H1 (cell line): ENCODE measurements at regions not wholly inside any gene's neighbourhood (a gene's known extent, or its start where the extent isn't known, plus 50 kb on each side); places are given as distances from the start of the nearest gene placed in this dataset.

Experiments
- CTCF ChIA-PET: fragments of 300-600 bp; sonication (Branson Sonifier 250); formaldehyde crosslinking; loops from one replicate; lab custom pipeline; 2021; ENCODE audit not compliant: partially characterized antibody; lab: Charles Lee
- POLR2A ChIA-PET: fragments of 300-600 bp; sonication (Branson Sonifier 250); formaldehyde crosslinking; loops from one replicate; lab custom pipeline; 2021; ENCODE audit warnings: inconsistent platforms; ENCODE audit not compliant: partially characterized antibody; lab: Charles Lee
- DNase-seq, 2 experiments: peaks; one replicate each; pipeline versions ENCODE4 v3.0.0 to v3.0.0-alpha.2; 2010 to 2022; ENCODE audit warnings: low spot score in 2 of 2, low read depth in 1 of 2, mixed read lengths in 1 of 2
- FAIRE-seq: peaks from 2 replicates; lab custom pipeline; 2011; peaks lifted over from hg19 to GRCh38; lab: Jason Lieb, UNC
- H2AFZ ChIP-seq: 2 replicates; pipeline ENCODE4 v1.8.1; 2012; ENCODE audit warnings: low read length, inconsistent platforms
- H2AK5ac ChIP-seq: 2 replicates; pipeline ENCODE4 v1.6.1; 2013; ENCODE audit warnings: low read depth, low read length
- H2BK120ac ChIP-seq: replicated peaks from 2 replicates; pipeline ENCODE3; 2013; ENCODE audit warnings: low read depth, low read length, inconsistent platforms
- H2BK12ac ChIP-seq: 2 replicates; pipeline ENCODE4 v1.6.1; 2013; ENCODE audit warnings: low read depth, low read length
- H2BK15ac ChIP-seq: 2 replicates; pipeline ENCODE4 v1.6.1; 2013; ENCODE audit warnings: low read length
- H2BK20ac ChIP-seq: 2 replicates; pipeline ENCODE4 v1.6.1; 2013; ENCODE audit warnings: low read length
- H2BK5ac ChIP-seq: 2 replicates; pipeline ENCODE4 v1.6.1; 2013; ENCODE audit warnings: low read depth, low read length
- H3K14ac ChIP-seq: 2 replicates; pipeline ENCODE4 v1.6.1; 2013; ENCODE audit warnings: inconsistent platforms; ENCODE audit not compliant: insufficient read length
- H3K18ac ChIP-seq: 2 replicates; pipeline ENCODE4 v1.6.1; 2013; ENCODE audit warnings: low read length; ENCODE audit errors: extremely low read depth
- H3K23ac ChIP-seq: 2 replicates; pipeline ENCODE4 v1.6.1; 2013; ENCODE audit warnings: inconsistent platforms; ENCODE audit not compliant: insufficient read length
- H3K23me2 ChIP-seq: 2 replicates; pipeline ENCODE4 v1.6.1; 2013; ENCODE audit warnings: low read depth, low read length
- H3K27ac ChIP-seq: 2 replicates; pipeline ENCODE4 v1.6.1; 2011; ENCODE audit warnings: low read depth, low read length, inconsistent platforms
- H3K27me3 ChIP-seq, 4 experiments: replicated peaks in 1 of 4; 1 replicate in 1 of 4; 2 replicates in 3 of 4; pipeline versions ENCODE4 v1.6.1 to v1.8.1; 2011 to 2013; ENCODE audit warnings: low read length in 3 of 4, mild to moderate bottlenecking in 3 of 4, inconsistent platforms in 2 of 4, mixed read lengths in 2 of 4, moderate library complexity in 1 of 4; ENCODE audit not compliant: control insufficient read depth in 3 of 4, insufficient read depth in 3 of 4; ENCODE audit errors: extremely low read depth in 1 of 4
- H3K36me3 ChIP-seq, 4 experiments: 2 replicates each; pipeline versions ENCODE4 v1.6.1 to v1.8.1; 2011 to 2013; ENCODE audit warnings: mild to moderate bottlenecking in 4 of 4, low read length in 3 of 4, moderate library complexity in 2 of 4, control low read depth in 1 of 4, inconsistent platforms in 1 of 4; ENCODE audit not compliant: insufficient read depth in 4 of 4, control insufficient read depth in 2 of 4
- H3K4ac ChIP-seq: replicated peaks from 2 replicates; pipeline ENCODE3; 2013; ENCODE audit warnings: low read length, low read depth, mixed read lengths, inconsistent platforms; ENCODE audit not compliant: insufficient read length
- H3K4me1 ChIP-seq, 4 experiments: replicated peaks in 1 of 4; 1 replicate in 1 of 4; 2 replicates in 3 of 4; pipeline versions ENCODE4 v1.6.1 to v1.8.1; 2011 to 2013; ENCODE audit warnings: low read length in 3 of 4, inconsistent platforms in 2 of 4, mixed read lengths in 1 of 4; ENCODE audit not compliant: insufficient read depth in 4 of 4, control insufficient read depth in 3 of 4
- H3K4me2 ChIP-seq, 2 experiments: 2 replicates each; pipeline versions ENCODE4 v1.6.1 to v1.8.1; 2011 to 2013; ENCODE audit warnings: low read depth in 2 of 2, low read length in 2 of 2, control low read depth in 1 of 2, inconsistent platforms in 1 of 2, mild to moderate bottlenecking in 1 of 2; ENCODE audit not compliant: insufficient read depth in 1 of 2
- H3K4me3 ChIP-seq, 4 experiments: fragments of 200-600, 300-600 bp in 1 of 4; sonication (generic), shearing (Covaris generic), sonication (Bioruptor Twin) in 1 of 4; 2 replicates each; pipeline versions ENCODE4 v1.5.1 to v1.8.1; 2011 to 2016; ENCODE audit warnings: low read length in 4 of 4, low read depth in 3 of 4, control low read depth in 2 of 4, inconsistent platforms in 2 of 4, mild to moderate bottlenecking in 2 of 4, mixed read lengths in 1 of 4, moderate library complexity in 1 of 4; ENCODE audit not compliant: insufficient read depth in 2 of 4; ENCODE audit errors: extremely low read depth in 1 of 4
- H3K56ac ChIP-seq: replicated peaks from 2 replicates; pipeline ENCODE3; 2013; ENCODE audit warnings: low read depth, mild to moderate bottlenecking, mixed read lengths, low read length, inconsistent platforms; ENCODE audit not compliant: insufficient read length
- H3K79me1 ChIP-seq: 2 replicates; pipeline ENCODE4 v1.6.1; 2013; ENCODE audit warnings: low read depth, low read length, control low read depth
- H3K79me2 ChIP-seq, 2 experiments: 2 replicates each; pipeline versions ENCODE4 v1.6.1 to v1.8.1; 2012 to 2013; ENCODE audit warnings: low read length in 2 of 2, mild to moderate bottlenecking in 2 of 2, inconsistent platforms in 1 of 2; ENCODE audit not compliant: insufficient read depth in 2 of 2, control insufficient read depth in 1 of 2
- H3K9ac ChIP-seq, 4 experiments: replicated peaks in 1 of 4; 1 replicate in 1 of 4; 2 replicates in 3 of 4; pipeline versions ENCODE4 v1.6.1 to v1.8.1; 2011 to 2013; ENCODE audit warnings: low read depth in 3 of 4, low read length in 3 of 4, control low read depth in 2 of 4, mild to moderate bottlenecking in 2 of 4, moderate library complexity in 2 of 4, inconsistent platforms in 1 of 4; ENCODE audit errors: extremely low read depth in 1 of 4
- H3K9me3 ChIP-seq, 2 experiments: 2 replicates each; pipeline versions ENCODE4 v1.6.1 to v1.8.1; 2012 to 2013; ENCODE audit warnings: mild to moderate bottlenecking in 2 of 2, moderate library complexity in 2 of 2, control low read depth in 1 of 2, inconsistent platforms in 1 of 2, low read depth in 1 of 2, low read length in 1 of 2, mixed read lengths in 1 of 2; ENCODE audit not compliant: insufficient read depth in 2 of 2
- H4K20me1 ChIP-seq, 2 experiments: replicated peaks in 1 of 2; 2 replicates each; pipeline versions ENCODE3 to v1.8.1; 2011 to 2013; ENCODE audit warnings: inconsistent platforms in 2 of 2, low read length in 2 of 2, mild to moderate bottlenecking in 1 of 2; ENCODE audit not compliant: insufficient read depth in 2 of 2, control insufficient read depth in 1 of 2
- H4K5ac ChIP-seq: 2 replicates; pipeline ENCODE4 v1.6.1; 2013; ENCODE audit warnings: low read length, low read depth, mixed read lengths, inconsistent platforms; ENCODE audit not compliant: insufficient read length
- H4K8ac ChIP-seq: 2 replicates; pipeline ENCODE4 v1.8.0; 2013; ENCODE audit warnings: mild to moderate bottlenecking, moderate library complexity, low read length, inconsistent platforms; ENCODE audit not compliant: insufficient read depth; ENCODE audit errors: extremely low read depth
- H4K91ac ChIP-seq: replicated peaks from 2 replicates; pipeline ENCODE3; 2013; ENCODE audit warnings: low read length, mixed read lengths, inconsistent platforms; ENCODE audit not compliant: insufficient read length
- CHD2 ChIP-seq: IDR thresholded peaks from 2 replicates; pipeline ENCODE4 v1.6.1; 2012; ENCODE audit warnings: low read length, improper control_type of control experiment
- JUN ChIP-seq: IDR thresholded peaks from 2 replicates; pipeline ENCODE4 v1.6.1; 2011; ENCODE audit warnings: low read depth, mild to moderate bottlenecking, improper control_type of control experiment, low read length
- RAD21 ChIP-seq, 2 experiments: IDR thresholded peaks in 1 of 2; conservative IDR thresholded peaks in 1 of 2; 2 replicates each; pipeline ENCODE4 v1.6.1; 2011; ENCODE audit warnings: low read depth in 2 of 2, low read length in 2 of 2, improper control_type of control experiment in 1 of 2, inconsistent platforms in 1 of 2, mild to moderate bottlenecking in 1 of 2, moderate library complexity in 1 of 2
- WGBS, 2 experiments: shearing (Covaris generic) in 1 of 2; methylation state at CpG; one replicate each; pipeline versions ENCODE4 v1.1.6 to v1.1.7; 2013 to 2015; ENCODE audit warnings: low lambda C conversion rate in 2 of 2, mixed read lengths in 2 of 2, inconsistent platforms in 1 of 2, low coverage in 1 of 2, missing lambda C conversion rate in 1 of 2; ENCODE audit not compliant: insufficient replicate concordance in 2 of 2, insufficient coverage in 1 of 2, insufficient read length in 1 of 2; ENCODE audit errors: extremely low coverage in 1 of 2, missing lambda C conversion rate in 1 of 2; 5-methylcytosine and 5-hydroxymethylcytosine counted together

DNA sequence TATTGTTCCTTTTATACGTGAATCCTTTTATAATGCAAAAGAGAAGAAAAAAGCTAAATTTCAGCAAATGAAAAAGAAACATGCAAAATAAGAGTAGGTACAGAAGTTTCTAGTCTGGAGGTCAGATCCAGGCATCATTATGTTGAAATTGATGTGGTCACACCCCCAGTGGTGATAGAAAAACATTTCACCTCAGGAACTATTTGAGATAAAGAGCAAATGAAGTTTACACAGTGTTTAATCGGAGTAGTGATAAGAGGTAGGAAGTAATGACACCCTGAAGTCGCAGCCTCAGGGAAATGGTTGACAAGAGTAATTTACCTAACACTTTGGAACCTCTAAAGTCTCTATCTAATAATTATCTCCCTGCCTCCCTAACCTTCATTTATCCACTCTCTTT is 536.0 kb upstream of the STEAP1 start:
- DNase-seq = no peak
- POLR2A ChIA-PET = no interaction called here

More for the DNA sequence above, 536.0 kb upstream of the STEAP1 start:
- FAIRE-seq = no peak
- Histone ChIP-seq H3K9me3 (0 out of 4 replicates have a peak, but pooled peaks cover 0 to 2% of the 10 kb centered on the region in 2 experiments), H4K5ac (no peak overlapping the region), H2BK15ac (no peak overlapping the region), H2AFZ (no peak overlapping the region), H3K27ac (no peak overlapping the region), H3K23me2 (no peaks in the 10 kb centered on the region), H3K4me2 (no peak overlapping the region), H3K56ac (no peak overlapping the region)
- TF ChIP-seq CHD2 (no peak), RAD21 (IDR thresholded peaks at IDR 0.05 in 1 of 2, conservative IDR thresholded peaks at IDR 0.05 in 1 of 2; ENCODE audit: low read depth in 2 of 2, low read length in 2 of 2) (peak in 1 of 2 experiments; percentile 9; a peak in 2 of 4 replicates), JUN (no peak)
- TF ChIP-seq, all 59 proteins: peak for 1
- WGBS, 2 experiments = 88% methylated on average over 3 of the region's 3 CpGs; no CpG with 5 or more reads in 1 of the 2 experiments
- no peaks in the 10 kb centered on the region for H3K79me1 ChIP-seq
- no peak overlapping the region for H2BK120ac ChIP-seq
- no peak overlapping the region for H3K14ac ChIP-seq
- H3K4me1 ChIP-seq = no peaks in the 10 kb centered on the region
- H3K18ac ChIP-seq = no peak overlapping the region
- CTCF ChIA-PET = no interaction called here
- H4K20me1 ChIP-seq = no peaks in the 10 kb centered on the region
- H3K36me3 ChIP-seq = no peaks in the 10 kb centered on the region
- H3K4me3 ChIP-seq = no peak overlapping the region
- H2BK20ac ChIP-seq = no peak overlapping the region
- H2BK12ac ChIP-seq = no peak overlapping the region
- H2BK5ac ChIP-seq = no peak overlapping the region
- H3K27me3 ChIP-seq = no peaks in the 10 kb centered on the region
- H3K23ac ChIP-seq = no peak overlapping the region
- H3K79me2 ChIP-seq = no peaks in the 10 kb centered on the region
- H4K8ac ChIP-seq = no peak overlapping the region
- no peak overlapping the region for H2AK5ac ChIP-seq
- H4K91ac ChIP-seq = no peak overlapping the region
- no peak overlapping the region for H3K9ac ChIP-seq
- H3K4ac ChIP-seq = no peak overlapping the region
